CD14-positive monocyte (primary cell): ENCODE measurements at regions not wholly inside any gene's neighbourhood (a gene's known extent, or its start where the extent isn't known, plus 50 kb on each side); places are given as distances from the start of the nearest gene placed in this dataset.

Experiments
- DNase-seq, 3 donors: peaks; one replicate each; pipeline ENCODE4 v3.0.0-alpha.2; 2011 to 2022
- H2AFZ ChIP-seq: 2 replicates; pipeline ENCODE4 v1.6.0; 2012; ENCODE audit warnings: mild to moderate bottlenecking, low read depth, low read length, inconsistent platforms; ENCODE audit not compliant: insufficient read depth, poor library complexity, severe bottlenecking
- H3K27ac ChIP-seq, 2 donors: 1 replicate in 1 of 2; 2 replicates in 1 of 2; pipeline ENCODE4 v1.5.1; 2012 to 2013; ENCODE audit warnings: low read length in 2 of 2, control low read depth in 1 of 2, inconsistent platforms in 1 of 2, low read depth in 1 of 2, mild to moderate bottlenecking in 1 of 2
- H3K27me3 ChIP-seq, 2 donors: one replicate each; pipeline versions ENCODE4 v1.6.0 to v1.6.1; 2011 to 2013; ENCODE audit warnings: low read length in 2 of 2; ENCODE audit not compliant: control insufficient read depth in 2 of 2, insufficient read depth in 2 of 2
- H3K36me3 ChIP-seq, 2 donors: replicated peaks in 1 of 2; 1 replicate in 1 of 2; 2 replicates in 1 of 2; pipeline versions ENCODE4 v1.5.1 to v1.6.1; 2012 to 2013; ENCODE audit warnings: low read length in 2 of 2, control low read depth in 1 of 2, inconsistent platforms in 1 of 2, mild to moderate bottlenecking in 1 of 2; ENCODE audit not compliant: insufficient read depth in 2 of 2, control insufficient read depth in 1 of 2
- H3K4me1 ChIP-seq, 2 donors: 1 replicate in 1 of 2; 2 replicates in 1 of 2; pipeline versions ENCODE4 v1.5.1 to v1.6.1; 2012 to 2013; ENCODE audit warnings: low read length in 2 of 2, control low read depth in 1 of 2, inconsistent platforms in 1 of 2, mild to moderate bottlenecking in 1 of 2, moderate library complexity in 1 of 2; ENCODE audit not compliant: insufficient read depth in 2 of 2, control insufficient read depth in 1 of 2
- H3K4me2 ChIP-seq: replicated peaks from 2 replicates; pipeline ENCODE3; 2012; ENCODE audit warnings: low read length, moderate library complexity, mild to moderate bottlenecking; ENCODE audit not compliant: poor library complexity, severe bottlenecking; ENCODE audit errors: extremely low read depth
- H3K4me3 ChIP-seq, 3 experiments: fragments of 200-600 bp in 1 of 3; sonication (generic) in 1 of 3; replicated peaks in 1 of 3; 1 replicate in 2 of 3; 2 replicates in 1 of 3; pipeline ENCODE4 v1.5.1; 2011 to 2013; ENCODE audit warnings: low read length in 3 of 3, mild to moderate bottlenecking in 3 of 3, control low read depth in 2 of 3, low read depth in 2 of 3, inconsistent platforms in 1 of 3, moderate library complexity in 1 of 3
- H3K79me2 ChIP-seq: 2 replicates; pipeline ENCODE4 v1.6.0; 2012; ENCODE audit warnings: mild to moderate bottlenecking, control low read depth, inconsistent platforms, low read length, moderate library complexity; ENCODE audit not compliant: insufficient read depth
- H3K9ac ChIP-seq: 2 replicates; pipeline ENCODE4 v1.6.0; 2017; ENCODE audit warnings: low read length, mild to moderate bottlenecking; ENCODE audit not compliant: insufficient read depth, poor library complexity, severe bottlenecking
- H3K9me3 ChIP-seq, 2 donors: replicated peaks in 1 of 2; 1 replicate in 1 of 2; 2 replicates in 1 of 2; pipeline versions ENCODE4 v1.5.1 to v1.6.1; 2012 to 2013; ENCODE audit warnings: low read length in 2 of 2, control low read depth in 1 of 2; ENCODE audit not compliant: control insufficient read depth in 1 of 2, insufficient read depth in 1 of 2
- H4K20me1 ChIP-seq: 2 replicates; pipeline ENCODE4 v1.6.0; 2012; ENCODE audit warnings: mild to moderate bottlenecking, low read length, control low read depth, moderate library complexity; ENCODE audit not compliant: insufficient read depth
- H3K27ac Mint-ChIP-seq, 7 donors: one replicate each; pipeline ENCODE4 v1.8.0; 2020; ENCODE audit warnings: mild to moderate bottlenecking in 7 of 7, mixed read lengths in 7 of 7, moderate library complexity in 6 of 7, inconsistent platforms in 2 of 7
- H3K27me3 Mint-ChIP-seq, 3 donors: one replicate each; pipeline ENCODE4 v1.8.0; 2021 to 2022; ENCODE audit warnings: low read depth in 3 of 3, mild to moderate bottlenecking in 3 of 3, mixed read lengths in 3 of 3, moderate library complexity in 3 of 3, inconsistent platforms in 1 of 3
- H3K36me3 Mint-ChIP-seq, 2 donors: one replicate each; pipeline ENCODE4 v1.8.0; 2020; ENCODE audit warnings: mixed read lengths in 2 of 2, inconsistent platforms in 1 of 2, mild to moderate bottlenecking in 1 of 2
- H3K4me1 Mint-ChIP-seq: one replicate; pipeline ENCODE4 v1.8.0; 2020; ENCODE audit warnings: mild to moderate bottlenecking, mixed read lengths
- H3K4me3 Mint-ChIP-seq, 2 donors: one replicate each; pipeline ENCODE4 v1.8.0; 2020; ENCODE audit warnings: mild to moderate bottlenecking in 2 of 2, mixed read lengths in 2 of 2, moderate library complexity in 1 of 2
- H3K9me3 Mint-ChIP-seq, 7 donors: one replicate each; pipeline ENCODE4 v1.8.0; 2020 to 2022; ENCODE audit warnings: mixed read lengths in 7 of 7, mild to moderate bottlenecking in 6 of 7, moderate library complexity in 6 of 7, inconsistent platforms in 2 of 7
- WGBS: methylation state at CpG from one replicate; pipeline ENCODE4 v1.1.5; 2013; ENCODE audit warnings: missing lambda C conversion rate; ENCODE audit not compliant: insufficient coverage; 5-methylcytosine and 5-hydroxymethylcytosine counted together
- intact Hi-C, 2 donors: fragments of 100-400 bp; cut with micrococcal nuclease; formaldehyde crosslinking; loops; one replicate each; pipeline versions ENCODE4 v1.15.0 to v1.15.1; 2023
- TF ChIP-seq, protein P1 (sequence below): fragments of 200-600 bp; IDR thresholded peaks from one replicate; pipeline ENCODE4 v1.8.0; 2022; ENCODE audit warnings: antibody characterized with exemption, mild to moderate bottlenecking

DNA sequence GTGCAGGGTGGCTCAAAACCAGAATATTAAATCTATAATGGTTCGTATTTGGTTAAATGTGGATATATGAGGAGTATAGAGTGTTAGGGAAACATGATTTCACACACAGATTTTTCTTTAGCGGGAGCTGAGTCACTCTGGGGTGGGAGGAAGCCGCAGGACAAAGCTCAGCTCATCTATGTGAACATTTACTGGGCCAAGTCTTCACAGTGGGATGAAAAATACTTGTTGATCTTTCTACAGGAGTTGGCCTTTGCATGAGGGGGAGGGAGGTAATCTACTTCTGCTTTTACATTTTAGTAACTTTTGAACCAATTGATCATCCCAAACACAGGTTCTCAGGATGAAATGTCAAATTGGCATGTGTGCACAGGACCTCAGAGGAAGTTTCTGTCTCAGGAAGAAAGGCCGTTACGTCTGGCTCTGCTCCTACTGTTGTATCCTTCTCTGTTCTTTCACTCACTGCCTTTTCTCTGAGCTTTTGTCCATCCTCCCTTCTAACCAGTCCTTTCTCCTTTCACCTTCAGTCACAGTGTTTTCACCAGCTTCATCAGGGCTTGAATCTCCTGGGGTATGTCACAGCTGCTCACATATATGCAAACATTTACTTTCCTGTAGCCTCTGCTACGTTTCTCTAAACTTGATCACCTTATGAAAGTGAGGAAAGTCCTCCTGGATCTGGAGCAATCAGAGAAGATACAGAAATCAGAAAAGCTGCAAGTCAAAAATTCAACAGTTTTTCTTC, 943.3 kb upstream of the FANCL start:
- Histone ChIP-seq H3K36me3 (no peaks in the 10 kb centered on the region), H3K9ac (no peak overlapping the region), H3K4me2 (no peak overlapping the region), H3K4me1 (no peaks in the 10 kb centered on the region), H3K79me2 (no peaks in the 10 kb centered on the region), H3K9me3 (no peaks in the 10 kb centered on the region), H4K20me1 (no peaks in the 10 kb centered on the region), H3K27ac (no peak overlapping the region), H3K4me3 (no peak overlapping the region), H3K27me3 (no peaks in the 10 kb centered on the region), H2AFZ (peak overlapping the region; percentile 18)
- TF ChIP-seq, protein P1, sequence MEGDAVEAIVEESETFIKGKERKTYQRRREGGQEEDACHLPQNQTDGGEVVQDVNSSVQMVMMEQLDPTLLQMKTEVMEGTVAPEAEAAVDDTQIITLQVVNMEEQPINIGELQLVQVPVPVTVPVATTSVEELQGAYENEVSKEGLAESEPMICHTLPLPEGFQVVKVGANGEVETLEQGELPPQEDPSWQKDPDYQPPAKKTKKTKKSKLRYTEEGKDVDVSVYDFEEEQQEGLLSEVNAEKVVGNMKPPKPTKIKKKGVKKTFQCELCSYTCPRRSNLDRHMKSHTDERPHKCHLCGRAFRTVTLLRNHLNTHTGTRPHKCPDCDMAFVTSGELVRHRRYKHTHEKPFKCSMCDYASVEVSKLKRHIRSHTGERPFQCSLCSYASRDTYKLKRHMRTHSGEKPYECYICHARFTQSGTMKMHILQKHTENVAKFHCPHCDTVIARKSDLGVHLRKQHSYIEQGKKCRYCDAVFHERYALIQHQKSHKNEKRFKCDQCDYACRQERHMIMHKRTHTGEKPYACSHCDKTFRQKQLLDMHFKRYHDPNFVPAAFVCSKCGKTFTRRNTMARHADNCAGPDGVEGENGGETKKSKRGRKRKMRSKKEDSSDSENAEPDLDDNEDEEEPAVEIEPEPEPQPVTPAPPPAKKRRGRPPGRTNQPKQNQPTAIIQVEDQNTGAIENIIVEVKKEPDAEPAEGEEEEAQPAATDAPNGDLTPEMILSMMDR, result no peak
- no peak for DNase-seq
- no peaks in the 10 kb centered on the region for H3K36me3 Mint-ChIP-seq
- peaks cover 6% of the 10 kb centered on the region for H3K4me1 Mint-ChIP-seq
- 3% methylated on average over 4 of the region's 6 CpGs for WGBS
- intact Hi-C loops, result no loop called here
- no peak overlapping the region for H3K4me3 Mint-ChIP-seq
- peaks cover 0 to 2% (median 0%) of the 10 kb centered on the region in 7 donors for H3K9me3 Mint-ChIP-seq
- H3K27me3 Mint-ChIP-seq, result peaks cover 0 to 2% (median 1%) of the 10 kb centered on the region in 3 donors
- H3K27ac Mint-ChIP-seq, result no peak overlapping the region

DNA sequence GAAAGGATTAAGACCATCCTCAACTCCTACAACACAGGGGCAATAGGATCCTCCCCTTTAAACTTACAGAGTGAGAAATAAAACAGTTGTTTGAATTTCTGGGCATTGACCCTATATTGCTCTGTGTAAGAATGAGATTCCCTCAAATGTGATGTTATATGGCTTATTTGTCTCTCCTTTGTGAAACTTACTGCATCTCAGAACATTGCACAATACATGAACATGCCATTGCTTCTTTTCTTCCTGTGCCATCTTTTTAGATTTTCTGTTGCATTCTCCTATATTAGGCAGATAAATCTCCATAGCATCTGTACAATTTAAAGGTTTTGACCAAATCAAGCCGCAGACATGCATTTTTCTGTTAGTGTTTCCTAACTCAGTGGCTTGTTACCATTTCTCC, 941.9 kb upstream of the FANCL start:
- WGBS, result 80% methylated on average over 1 of the region's 1 CpG
- intact Hi-C loops, result no loop called here
- TF ChIP-seq, protein P1, result no peak
- H3K9me3 ChIP-seq, result no peaks in the 10 kb centered on the region
- H3K4me1 Mint-ChIP-seq, result peaks cover 6% of the 10 kb centered on the region
- H4K20me1 ChIP-seq, result no peaks in the 10 kb centered on the region
- H3K27ac Mint-ChIP-seq, result no peak overlapping the region
- H2AFZ ChIP-seq, result no peak overlapping the region
- no peak overlapping the region for H3K4me3 ChIP-seq
- no peaks in the 10 kb centered on the region for H3K27me3 ChIP-seq
- H3K4me1 ChIP-seq, result no peaks in the 10 kb centered on the region
- H3K4me3 Mint-ChIP-seq, result no peak overlapping the region
- peaks cover 0 to 2% (median 1%) of the 10 kb centered on the region in 3 donors for H3K27me3 Mint-ChIP-seq
- no peak overlapping the region for H3K9ac ChIP-seq
- DNase-seq, result no peak
- H3K36me3 Mint-ChIP-seq, result no peaks in the 10 kb centered on the region
- peaks cover 0 to 2% (median 0%) of the 10 kb centered on the region in 7 donors for H3K9me3 Mint-ChIP-seq
- H3K36me3 ChIP-seq, result no peaks in the 10 kb centered on the region
- no peaks in the 10 kb centered on the region for H3K79me2 ChIP-seq
- H3K4me2 ChIP-seq, result no peak overlapping the region
- no peak overlapping the region for H3K27ac ChIP-seq
